Kidney glomerular epithelial cell (primary cell): ENCODE measurements at regions not wholly inside any gene's neighbourhood (a gene's known extent, or its start where the extent isn't known, plus 50 kb on each side); places are given as distances from the start of the nearest gene placed in this dataset.

Source experiments
- DNase-seq: peaks from one replicate; lab custom pipeline; 2025; lab: John Stamatoyannopoulos, UW

DNA sequence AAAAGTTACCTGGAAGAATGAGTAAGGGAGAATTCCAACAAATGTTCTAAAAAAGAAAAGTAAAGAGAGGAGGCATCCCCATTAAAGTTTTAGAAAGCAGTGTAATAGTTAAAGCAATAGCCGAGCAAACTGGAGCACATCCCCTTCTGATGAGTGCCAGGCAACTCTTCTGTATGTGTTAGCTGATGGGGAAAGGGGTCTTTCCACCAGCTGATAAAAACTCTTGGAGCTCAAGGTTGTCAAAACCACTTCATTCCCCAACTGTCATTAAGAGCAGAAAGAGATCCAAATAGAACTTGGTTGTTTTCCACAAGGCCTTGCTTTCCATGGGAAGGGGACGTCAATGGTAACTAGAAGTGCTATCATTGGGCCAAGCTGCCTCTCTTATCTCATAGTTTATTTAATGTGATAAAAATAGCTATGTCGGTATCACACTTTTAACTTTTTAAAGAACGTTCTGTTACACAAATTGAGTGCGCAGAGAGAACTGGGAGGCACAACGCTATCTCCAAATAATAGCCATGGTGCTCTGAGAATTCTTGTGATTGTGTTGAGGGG lies 116.9 kb downstream of the POLR2M start:
- no peak for DNase-seq

DNA sequence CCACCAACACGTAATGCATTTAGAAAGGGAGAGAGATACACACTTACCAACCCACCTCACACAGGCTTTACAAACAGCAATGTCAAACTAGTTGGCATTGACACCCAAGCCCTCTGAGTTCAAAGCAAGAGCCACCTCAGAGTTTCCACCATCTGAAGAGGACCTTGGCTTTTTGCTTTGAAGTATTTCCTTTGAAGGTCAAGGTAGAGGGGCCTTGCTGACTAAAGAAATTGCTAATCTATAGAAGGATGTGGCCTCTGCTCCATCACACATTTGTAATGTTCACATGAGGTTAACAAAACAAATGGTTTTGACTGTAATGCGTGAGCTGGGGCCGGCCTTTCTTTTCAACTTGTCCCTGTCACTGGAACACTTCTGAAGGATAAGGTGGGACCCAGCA lies 117.7 kb downstream of the POLR2M start:
- DNase-seq = no peak

DNA sequence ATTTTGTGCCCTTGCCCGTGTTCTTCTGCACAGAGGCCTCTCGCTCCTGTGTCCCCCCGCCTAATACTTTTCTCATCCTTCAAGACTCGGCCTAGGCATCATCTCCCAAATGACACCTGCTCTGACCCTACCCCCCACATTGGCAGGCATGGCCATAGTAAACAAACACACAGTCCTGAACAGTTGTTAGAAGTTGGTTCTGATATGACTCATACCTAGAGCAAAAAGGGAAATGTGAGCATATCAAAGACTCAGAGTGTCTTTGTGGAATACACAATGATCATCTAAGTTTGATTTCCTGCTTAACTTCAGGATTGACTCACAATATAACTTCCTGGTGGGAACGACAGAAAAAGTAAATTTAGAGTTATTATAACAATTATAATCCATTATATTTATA lies 120.5 kb downstream of the POLR2M start:
- no peak for DNase-seq

DNA sequence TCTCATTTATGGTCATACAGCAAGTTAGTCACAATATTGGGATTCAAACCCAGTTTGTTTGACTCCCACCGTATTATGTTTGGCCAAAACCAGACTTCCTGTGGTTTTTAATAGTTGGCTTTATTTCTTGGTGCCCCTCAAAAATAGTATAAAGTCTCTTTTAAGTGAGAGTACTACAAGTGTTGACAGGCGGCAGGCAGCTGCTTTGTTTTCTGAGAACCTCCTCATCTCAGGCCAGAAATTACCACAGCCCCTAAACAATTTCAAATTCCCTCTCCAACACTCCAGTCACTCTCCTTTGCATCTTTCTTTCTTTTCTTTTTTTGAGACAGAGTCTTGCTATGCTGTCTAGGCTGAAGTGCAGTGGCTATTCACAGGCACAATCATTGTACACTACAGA lies 121.5 kb downstream of the POLR2M start:
- DNase-seq = no peak

DNA sequence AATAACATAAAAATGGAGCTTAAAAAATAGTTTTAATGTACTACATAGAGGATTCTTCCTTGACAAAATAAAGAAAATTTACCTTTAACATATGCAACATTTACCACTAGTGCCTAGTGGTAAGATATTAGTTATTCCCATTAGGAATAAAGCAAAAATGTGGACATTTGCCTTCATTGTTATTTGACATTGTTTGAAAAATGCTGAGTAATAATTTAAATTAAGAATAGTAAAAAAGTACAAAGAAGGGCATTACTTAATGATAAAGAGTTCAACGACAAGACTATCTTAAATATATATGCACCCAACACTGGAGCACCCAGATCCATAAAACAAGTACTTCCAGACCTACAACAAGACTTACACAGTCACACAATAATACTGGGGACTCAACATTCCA lies 125.7 kb downstream of the POLR2M start:
- no peak for DNase-seq

DNA sequence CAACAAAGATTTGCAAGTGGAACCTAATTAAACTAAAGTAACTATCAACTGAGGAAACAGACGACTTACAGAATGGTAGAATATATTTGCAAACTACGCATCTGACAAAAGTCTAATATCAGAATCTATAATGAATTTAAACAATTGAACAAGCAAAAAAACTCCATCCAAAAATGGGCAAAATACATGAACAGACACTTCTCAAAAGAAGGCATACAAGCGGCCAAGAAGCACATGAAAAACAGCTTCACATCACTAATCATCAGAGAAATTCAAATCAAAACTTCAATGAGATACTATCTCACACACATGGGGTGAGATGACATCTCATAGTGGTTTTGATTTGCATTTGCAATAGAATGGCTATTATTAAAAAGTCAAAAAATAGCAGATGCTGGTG lies 128.6 kb downstream of the POLR2M start:
- DNase-seq = no peak

DNA sequence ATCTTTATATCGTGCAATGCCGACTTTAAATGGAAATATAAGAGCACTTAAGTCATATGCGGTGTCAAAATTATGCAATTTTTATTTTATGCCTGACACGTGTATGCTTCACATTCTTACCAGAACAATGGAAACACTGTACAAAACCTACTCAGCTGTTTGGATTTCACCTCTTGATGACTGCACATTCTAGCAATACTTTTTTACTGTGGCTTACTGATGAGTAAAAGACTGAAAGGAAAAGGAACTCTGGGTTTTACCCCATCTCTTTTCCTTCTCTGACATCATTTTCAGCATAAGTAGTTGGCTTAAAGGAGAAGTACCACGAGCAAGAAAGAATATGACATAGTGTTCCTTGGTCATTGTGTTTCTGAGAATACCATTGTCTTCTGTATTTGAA lies 142.8 kb downstream of the POLR2M start:
- DNase-seq = no peak

DNA sequence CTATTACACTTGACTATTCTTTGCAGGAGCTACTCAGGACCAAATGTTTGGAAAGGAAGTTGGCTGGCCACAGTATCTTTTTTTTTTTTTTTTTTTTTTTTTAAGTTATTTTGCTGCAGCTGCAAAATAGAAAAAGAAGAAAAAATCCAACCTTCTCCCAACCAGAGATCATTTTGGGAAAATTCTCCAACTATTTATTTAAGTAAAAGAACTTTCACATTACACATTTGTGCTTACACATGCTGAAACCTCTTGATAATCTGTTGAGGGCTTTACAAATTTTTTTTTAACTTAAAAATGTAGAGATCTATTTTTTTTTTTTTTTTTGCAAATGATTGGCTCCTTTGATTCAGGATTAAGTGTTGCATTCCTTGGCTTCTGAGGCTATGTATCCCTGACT lies 148.0 kb downstream of the POLR2M start:
- no peak for DNase-seq

DNA sequence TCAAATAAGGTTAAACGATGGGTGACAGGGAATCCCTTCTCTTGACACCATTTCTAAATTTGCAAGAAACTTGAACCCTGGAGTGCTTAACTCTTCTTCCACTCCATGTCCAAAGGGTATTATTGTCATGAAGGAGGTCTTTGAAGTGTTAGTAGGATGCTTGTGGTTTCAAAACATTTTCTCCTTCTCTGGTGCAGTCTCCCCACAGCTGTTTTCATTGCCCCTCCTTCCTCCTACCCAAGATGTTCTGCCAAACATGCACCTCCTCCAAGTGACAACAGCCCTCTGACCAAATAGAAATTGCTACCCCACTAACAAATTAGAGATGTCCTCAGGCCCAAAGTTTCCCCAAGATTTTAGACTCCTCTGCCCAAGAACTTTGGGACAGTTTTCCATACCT lies 151.4 kb downstream of the POLR2M start:
- no peak for DNase-seq

DNA sequence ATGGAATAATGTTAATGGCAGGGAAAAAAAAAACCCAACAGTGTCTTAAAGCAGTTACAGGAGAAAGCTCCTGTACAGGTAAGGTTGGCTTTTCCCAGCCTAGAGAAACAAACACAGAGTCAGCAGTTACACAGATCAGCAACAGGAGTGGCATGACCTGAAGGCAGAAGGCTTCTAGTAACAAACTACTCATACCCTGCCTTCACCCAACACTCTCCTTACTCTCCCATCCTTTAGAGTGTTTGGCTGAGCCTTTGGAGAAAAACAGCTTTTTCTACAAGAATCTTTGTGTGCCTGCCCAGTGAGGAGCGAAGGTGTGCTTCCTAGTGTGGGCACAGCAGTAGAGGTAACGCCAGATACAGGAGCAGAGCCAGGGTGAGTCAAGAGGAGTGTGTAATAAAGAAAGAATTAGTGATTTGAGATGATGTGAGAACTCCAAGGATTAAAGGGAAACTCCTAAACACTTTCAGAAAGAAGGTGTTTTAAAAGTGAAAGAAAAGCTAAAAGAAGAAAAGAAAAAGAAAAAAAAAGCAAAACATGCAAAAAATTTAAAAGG lies 152.7 kb downstream of the POLR2M start:
- no peak for DNase-seq

DNA sequence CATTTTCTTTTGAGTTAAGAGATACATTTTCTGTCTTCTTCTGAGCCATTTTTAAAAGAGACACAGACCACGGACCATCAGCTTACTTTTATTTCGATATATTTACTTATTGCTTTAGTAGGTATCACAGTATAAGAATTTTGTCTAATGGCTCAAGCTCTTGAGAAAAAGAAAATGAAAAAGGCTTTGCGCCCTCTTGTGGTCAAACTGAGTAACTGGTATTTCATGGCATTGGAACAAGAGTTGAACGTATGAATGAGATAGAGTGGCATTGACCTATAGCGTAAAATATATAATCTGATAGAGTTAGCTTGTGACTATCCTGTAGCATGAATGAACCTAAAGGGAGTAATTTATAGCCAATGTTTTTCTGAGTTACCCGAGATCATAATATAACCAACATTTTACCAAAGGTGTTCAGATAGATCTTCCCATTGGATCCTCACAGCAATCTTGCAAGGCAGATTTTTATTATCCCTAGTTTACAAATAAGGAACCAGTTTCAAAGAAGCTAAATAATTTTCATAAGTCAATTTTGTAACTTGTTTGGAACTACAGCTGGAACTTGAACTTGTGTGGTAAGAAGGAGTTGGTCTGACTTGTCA lies 154.6 kb downstream of the POLR2M start:
- peak; percentile 62 for DNase-seq

DNA sequence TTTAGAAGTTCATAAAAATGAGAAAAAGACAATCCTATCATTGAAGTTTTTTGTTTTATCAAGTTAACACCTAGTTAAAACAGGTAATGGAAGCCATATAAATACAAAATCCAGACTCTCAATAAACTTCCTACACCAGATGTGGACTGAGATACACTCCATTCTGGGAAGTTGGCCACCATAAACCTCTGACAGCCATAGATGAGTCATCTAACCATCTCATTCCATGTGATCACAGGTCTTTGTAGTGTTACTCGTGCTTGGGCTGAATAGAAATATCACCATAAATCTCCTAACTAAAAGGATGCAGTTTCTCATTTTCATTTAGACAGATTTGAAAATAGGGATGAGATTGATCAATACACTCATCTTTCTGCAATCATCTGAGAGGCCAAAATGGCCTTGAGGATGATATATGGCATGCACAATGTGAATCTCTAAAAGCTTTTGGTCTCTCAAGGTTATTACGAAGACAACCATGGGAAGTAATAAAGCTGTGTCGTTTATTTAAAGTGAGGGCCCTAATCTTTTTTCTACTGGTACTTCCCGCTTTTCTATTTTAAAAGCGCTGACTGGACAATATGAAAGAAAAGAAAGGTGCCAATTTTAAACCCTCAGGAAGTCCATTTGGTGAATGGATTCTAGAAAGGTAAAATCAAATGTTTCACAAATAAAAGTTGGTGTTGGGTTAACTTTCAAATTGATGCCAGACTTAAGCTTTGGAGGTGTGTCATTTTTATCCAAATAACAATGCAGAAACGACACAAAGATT lies 155.5 kb downstream of the POLR2M start:
- DNase-seq = peak; percentile 63

DNA sequence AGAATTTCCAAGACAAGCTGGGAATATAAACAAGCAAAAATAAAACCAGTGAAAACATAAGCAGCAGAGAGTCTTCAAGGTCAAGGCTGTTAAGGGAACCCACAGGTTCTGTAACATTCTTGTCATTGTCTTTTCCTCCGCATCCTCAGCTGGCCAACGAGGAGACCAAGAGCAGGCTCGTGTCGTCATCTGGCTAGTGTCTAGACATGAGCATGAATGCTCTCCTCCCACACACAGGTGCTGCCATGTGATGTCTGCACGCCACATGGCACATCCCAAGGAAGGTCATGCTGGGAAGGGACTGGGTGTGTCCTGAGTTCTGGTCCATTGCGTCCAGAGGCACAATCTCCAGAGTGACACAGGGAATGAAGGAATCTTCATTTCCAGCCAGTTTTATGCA lies 156.2 kb downstream of the POLR2M start:
- no peak for DNase-seq

DNA sequence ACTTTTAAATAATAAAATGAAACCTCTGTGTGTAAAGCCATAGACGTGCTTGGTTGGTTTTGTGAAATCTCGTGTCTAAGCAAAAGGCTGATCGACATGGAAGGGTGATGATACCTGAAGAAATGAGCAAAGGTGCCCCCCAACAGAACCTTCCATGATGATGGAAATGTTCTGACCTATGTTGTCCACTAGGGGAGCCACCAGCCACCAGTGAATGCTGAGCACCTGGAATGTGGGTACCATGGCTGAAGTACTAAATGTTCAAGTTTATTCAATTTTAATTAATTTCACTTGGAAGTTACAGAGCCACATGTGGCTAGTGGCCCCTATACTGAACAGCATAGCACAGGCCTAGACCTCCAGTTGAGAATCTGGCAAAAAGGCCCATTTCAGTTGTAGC lies 158.8 kb downstream of the POLR2M start:
- DNase-seq = no peak

DNA sequence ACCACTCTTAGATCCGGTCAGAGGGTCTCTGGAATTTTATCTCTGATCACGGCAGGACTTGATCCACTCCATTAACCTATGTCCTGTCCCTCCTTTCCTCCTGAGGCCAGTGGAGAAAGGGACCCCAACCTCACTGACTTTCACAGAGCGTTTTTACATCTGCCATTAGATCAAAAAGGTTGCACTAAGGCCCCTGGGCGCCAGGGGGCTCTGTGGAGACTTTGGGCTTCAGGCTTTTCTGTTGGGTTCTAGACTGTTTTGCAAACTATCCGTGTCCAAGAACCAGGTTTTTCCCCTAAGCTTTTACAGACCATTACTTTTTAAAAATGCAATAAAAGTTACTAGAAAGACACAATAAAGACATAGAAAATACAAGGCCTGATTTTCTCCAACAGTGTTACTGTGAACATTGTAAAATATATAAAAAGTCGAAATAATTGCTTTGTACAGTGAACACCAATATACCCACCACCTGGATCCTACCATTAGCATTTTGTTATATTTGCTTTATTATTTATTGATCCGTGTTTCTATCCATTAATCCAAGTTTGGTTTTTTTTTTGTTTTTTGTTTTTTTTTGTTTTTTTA lies 159.7 kb downstream of the POLR2M start:
- peak; percentile 15 for DNase-seq

DNA sequence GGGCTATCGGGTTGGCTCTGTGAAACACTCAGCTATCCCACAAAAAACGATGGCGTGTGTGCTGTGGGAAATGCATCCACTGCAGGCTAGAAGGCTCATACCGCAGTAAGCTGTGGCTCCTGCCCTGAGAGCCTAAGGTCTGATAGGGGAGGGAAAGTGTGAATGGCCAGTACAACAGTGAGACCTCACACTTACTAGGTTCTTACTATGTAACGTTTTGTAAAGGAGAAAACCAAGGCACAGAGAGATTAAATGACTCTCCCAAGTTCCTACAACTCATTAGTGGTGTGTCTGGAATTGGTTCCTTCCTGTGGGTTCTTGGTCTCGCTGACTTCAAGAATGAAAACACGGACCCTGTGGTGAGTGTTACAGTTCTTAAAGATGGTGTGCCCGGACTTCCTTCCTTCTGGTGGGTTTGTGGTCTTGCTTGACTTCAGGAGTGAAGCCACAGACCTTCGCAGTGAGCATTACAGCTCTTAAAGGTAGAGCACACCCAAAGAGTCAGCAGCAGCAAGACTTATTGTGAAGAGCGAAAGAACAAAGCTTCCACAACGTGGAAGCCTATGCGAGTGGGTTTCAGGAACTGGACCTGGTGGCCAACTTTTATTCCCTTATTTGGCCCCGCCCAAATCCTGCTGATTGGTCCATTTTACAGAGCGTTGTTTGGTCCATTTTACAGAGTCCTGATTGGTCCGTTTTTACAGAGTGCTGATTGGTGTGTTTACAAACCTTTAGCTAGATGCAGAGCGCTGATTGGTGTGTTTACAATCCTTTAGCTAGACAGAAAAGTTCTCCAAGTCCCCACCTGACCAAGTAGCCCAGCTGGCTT lies 161.7 kb downstream of the POLR2M start:
- DNase-seq = no peak

DNA sequence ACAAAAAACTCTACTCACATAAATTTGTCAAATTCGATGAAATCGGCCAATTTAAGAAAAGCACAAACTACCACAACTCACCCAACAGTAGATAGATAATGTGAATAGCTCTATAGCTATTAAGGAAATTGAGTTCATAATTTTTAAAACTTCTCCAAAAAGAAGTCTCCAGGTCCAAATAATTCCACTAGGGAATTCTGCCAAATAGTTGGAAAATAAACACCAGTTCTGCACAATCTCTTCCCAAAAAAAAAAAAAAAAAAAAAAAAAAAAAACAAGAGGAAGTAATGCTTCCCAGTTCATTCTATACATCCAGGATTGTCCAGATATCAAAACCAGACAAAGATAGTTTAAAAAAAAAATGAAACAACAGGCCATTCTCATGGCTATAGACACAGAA lies 164.2 kb downstream of the POLR2M start:
- DNase-seq = no peak

DNA sequence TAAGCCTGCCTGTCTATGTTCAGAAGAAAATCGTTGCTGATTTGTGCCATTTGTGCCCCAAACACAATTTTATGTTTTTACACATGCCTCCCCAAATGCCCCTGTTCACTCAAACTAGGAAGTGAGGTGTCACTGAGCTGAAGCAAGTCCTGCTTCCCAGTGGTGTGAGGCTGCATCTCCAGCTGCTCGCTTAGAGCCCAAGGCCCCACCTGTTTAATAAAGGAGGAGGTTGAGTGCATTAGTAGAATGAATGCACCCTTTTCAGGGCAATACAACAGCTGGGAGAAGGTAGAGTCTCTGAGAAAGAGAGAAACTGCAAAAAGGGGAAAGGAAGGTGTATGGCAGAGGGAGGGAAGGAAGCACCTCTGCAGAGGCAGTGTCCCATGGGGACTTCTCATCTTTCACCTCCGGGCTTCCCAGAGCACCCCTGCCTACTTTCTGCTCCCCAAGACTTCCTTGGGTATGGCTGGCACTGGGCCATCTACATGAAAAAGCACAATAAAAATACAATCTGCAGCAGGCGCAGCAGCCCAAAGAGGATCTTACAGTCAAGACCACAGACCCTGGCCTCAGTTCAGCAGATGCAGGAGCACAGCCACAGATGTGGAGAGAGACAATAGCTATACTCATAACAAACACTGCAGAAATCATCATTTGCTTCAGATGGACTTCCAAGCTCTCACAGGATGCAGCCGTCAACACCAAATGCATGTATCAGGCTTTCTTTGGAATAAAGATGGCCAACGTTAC lies 165.9 kb downstream of the POLR2M start:
- DNase-seq = no peak

DNA sequence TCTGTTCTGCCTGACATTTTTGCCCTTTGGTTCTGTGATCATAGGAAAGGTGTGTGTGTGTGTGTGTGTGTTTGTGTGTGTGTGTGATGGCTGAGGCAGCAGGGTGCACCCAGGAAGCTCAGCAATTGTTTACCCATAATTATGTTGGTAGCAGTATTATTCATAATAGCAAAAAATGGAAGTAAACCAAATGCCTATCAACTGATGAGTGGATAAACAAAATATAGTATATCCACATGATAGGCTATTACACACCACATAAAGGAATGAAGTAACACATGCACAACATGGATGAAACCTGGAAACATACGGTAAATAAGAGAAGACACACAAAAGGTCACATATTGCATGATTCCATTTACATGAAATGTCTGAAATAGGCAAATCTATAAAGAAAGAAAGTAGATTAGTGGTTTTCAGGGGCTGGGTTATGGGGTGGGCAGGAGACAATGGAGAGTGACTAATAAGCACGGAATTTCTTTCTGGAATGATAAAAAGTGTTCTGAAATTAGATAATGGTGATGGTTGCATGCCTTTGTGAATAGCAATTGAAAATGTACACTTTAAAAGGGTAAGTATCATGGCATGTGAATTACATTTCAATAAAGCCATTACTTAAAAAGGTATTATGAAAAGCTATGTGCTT lies 167.2 kb downstream of the POLR2M start:
- DNase-seq = peak; percentile 71

DNA sequence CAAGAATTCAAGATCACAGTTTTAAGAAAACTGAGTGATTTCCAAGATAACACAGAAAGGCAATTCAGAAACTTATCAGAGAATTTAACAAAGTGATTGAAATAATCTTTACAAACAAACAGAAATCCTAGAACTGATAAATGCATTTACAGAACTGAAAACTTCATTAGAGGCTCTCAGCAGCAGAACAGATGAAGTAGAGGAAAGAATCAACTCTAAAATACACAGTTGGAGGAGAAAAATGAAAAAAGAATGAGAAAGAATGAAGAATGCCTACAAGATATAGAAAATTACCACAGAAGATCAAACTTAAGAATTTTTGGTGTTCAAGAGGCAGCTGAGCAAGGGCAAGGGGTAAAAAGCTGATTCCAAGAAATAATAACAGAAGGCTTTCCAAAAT lies 168.8 kb downstream of the POLR2M start:
- DNase-seq = no peak

DNA sequence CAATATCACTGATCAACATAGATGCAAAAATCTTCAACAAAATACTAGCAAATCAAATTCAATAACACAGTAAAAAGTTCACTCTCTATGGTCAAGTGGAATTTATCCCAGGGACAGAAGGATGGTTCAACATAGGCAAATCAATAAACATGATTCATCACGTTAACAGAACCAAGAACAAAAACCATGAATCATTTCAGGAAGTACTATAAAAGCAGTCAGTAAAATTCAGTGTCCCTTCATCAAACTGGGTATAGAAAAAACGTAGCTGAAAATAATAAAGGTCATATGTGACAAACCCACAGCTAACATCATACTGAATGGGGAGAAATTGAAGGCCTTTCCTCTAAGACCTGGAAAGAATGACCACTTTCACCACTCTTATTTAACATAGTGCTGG lies 172.1 kb downstream of the POLR2M start:
- DNase-seq = no peak
